ENCODE measurements at regions not wholly inside any gene's neighbourhood (a gene's known extent, or its start where the extent isn't known, plus 50 kb on each side); places are given as distances from the start of the nearest gene placed in this dataset.

DNA sequence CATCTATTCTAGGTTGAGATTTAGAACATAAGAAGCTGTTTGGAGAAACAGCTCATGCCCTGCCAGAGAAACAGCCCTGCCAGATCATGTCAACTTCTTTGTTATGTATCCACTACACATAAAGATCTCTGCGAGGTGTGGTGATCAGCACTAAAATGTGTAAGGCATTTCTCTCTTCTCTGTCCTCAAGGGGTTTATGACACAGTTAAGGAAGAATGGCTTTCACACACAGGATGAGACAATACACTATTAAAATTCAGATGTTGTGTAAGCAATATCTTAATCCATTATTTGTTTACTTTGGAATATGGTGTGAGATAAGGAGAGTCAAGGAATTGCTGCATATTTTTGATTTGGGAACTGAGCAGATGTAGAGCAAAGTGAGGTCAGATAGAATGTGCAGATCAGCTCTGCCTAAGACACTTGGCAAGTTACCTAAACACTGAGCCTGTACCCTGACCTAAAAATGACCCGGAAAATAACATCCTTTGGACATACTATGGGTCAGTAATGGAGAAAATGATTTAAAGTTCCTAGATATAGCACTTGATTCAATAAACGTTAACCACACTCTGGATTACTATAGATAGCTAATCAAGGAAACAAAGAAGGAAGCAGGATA lies 434.7 kb upstream of the PDZRN3 start:
- TF ChIP-seq REST (IDR thresholded peaks at IDR 0.05; ENCODE audit: low read depth): no peak
- TF ChIP-seq EGR1 (IDR thresholded peaks at IDR 0.05): no peak
- TF ChIP-seq EP300 (IDR thresholded peaks at IDR 0.05; ENCODE audit: borderline replicate concordance): no peak
- TF ChIP-seq, protein P1, sequence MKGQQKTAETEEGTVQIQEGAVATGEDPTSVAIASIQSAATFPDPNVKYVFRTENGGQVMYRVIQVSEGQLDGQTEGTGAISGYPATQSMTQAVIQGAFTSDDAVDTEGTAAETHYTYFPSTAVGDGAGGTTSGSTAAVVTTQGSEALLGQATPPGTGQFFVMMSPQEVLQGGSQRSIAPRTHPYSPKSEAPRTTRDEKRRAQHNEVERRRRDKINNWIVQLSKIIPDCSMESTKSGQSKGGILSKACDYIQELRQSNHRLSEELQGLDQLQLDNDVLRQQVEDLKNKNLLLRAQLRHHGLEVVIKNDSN (IDR thresholded peaks at IDR 0.05): no peak
- no peak for TF ChIP-seq FOXM1 (IDR thresholded peaks at IDR 0.05; ENCODE audit: borderline replicate concordance, low read depth)
- no peak for TF ChIP-seq CEBPB (IDR thresholded peaks at IDR 0.05)
- TF ChIP-seq CREB1 (IDR thresholded peaks at IDR 0.05; ENCODE audit: low read depth): no peak
- TF ChIP-seq RAD21 (IDR thresholded peaks at IDR 0.05; ENCODE audit: low read depth): no peak
- TF ChIP-seq TEAD4 (IDR thresholded peaks at IDR 0.05): no peak

GRCh38 chr3:74057169-74057568 lies 432.4 kb upstream of the PDZRN3 start:
- TF ChIP-seq, protein P1 (IDR thresholded peaks at IDR 0.05): no peak
- TF ChIP-seq YY1 (IDR thresholded peaks at IDR 0.05; ENCODE audit: low read depth) (no peak), TEAD4 (IDR thresholded peaks at IDR 0.05) (no peak), FOXM1 (IDR thresholded peaks at IDR 0.05; ENCODE audit: borderline replicate concordance, low read depth) (no peak), MAX (IDR thresholded peaks at IDR 0.05) (no peak), EP300 (IDR thresholded peaks at IDR 0.05; ENCODE audit: borderline replicate concordance) (no peak), REST (IDR thresholded peaks at IDR 0.05; ENCODE audit: low read depth) (no peak), CEBPB (IDR thresholded peaks at IDR 0.05) (no peak), TAF1 (IDR thresholded peaks at IDR 0.05; ENCODE audit: low read depth) (no peak), CREB1 (IDR thresholded peaks at IDR 0.05; ENCODE audit: low read depth) (no peak), ZBTB7A (IDR thresholded peaks at IDR 0.05; ENCODE audit: low read depth) (no peak), NFIC (IDR thresholded peaks at IDR 0.05) (no peak), RAD21 (IDR thresholded peaks at IDR 0.05; ENCODE audit: low read depth) (no peak), TCF12 (IDR thresholded peaks at IDR 0.05; ENCODE audit: low read depth) (no peak), EGR1 (IDR thresholded peaks at IDR 0.05) (no peak)

- TF ChIP-seq MAX (IDR thresholded peaks at IDR 0.05) (no peak), REST (IDR thresholded peaks at IDR 0.05; ENCODE audit: low read depth) (no peak), EP300 (IDR thresholded peaks at IDR 0.05; ENCODE audit: borderline replicate concordance) (no peak), EGR1 (IDR thresholded peaks at IDR 0.05) (no peak), RAD21 (IDR thresholded peaks at IDR 0.05; ENCODE audit: low read depth) (no peak), CREB1 (IDR thresholded peaks at IDR 0.05; ENCODE audit: low read depth) (no peak), TAF1 (IDR thresholded peaks at IDR 0.05; ENCODE audit: low read depth) (no peak), NFIC (IDR thresholded peaks at IDR 0.05) (no peak)
- TF ChIP-seq, protein P1 (IDR thresholded peaks at IDR 0.05): no peak
Observed at GRCh38 chr3:74055061-74055460, 430.3 kb upstream of the PDZRN3 start.

DNA sequence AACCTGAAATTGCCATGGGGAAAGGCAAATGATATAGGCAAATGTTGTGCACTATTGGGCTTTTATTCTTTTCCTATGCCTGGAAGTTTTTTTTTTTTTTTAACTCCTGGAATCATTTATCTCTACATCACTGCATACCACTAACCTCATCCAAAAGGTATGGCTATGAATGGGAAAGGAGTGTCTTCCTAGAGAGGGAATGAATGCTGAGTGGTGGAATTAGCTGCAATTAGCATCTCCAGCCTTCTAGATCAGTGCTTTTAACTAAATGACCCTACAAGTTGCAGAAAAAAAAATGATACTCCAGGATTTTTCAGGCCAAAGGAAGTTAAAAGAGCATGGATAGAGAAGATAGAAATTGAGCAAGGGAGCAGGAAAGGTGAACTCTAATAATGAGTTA lies 429.8 kb upstream of the PDZRN3 start:
- TF ChIP-seq REST (IDR thresholded peaks at IDR 0.05; ENCODE audit: low read depth): no peak
- no peak for TF ChIP-seq TAF1 (IDR thresholded peaks at IDR 0.05; ENCODE audit: low read depth)
- TF ChIP-seq YY1 (IDR thresholded peaks at IDR 0.05; ENCODE audit: low read depth): no peak
- no peak for TF ChIP-seq EP300 (IDR thresholded peaks at IDR 0.05; ENCODE audit: borderline replicate concordance)
- no peak for TF ChIP-seq NFIC (IDR thresholded peaks at IDR 0.05)
- TF ChIP-seq RAD21 (IDR thresholded peaks at IDR 0.05; ENCODE audit: low read depth): no peak
- TF ChIP-seq TCF12 (IDR thresholded peaks at IDR 0.05; ENCODE audit: low read depth): no peak
- no peak for TF ChIP-seq CREB1 (IDR thresholded peaks at IDR 0.05; ENCODE audit: low read depth)
- no peak for TF ChIP-seq MAX (IDR thresholded peaks at IDR 0.05)
- no peak for TF ChIP-seq TEAD4 (IDR thresholded peaks at IDR 0.05)
- TF ChIP-seq FOXM1 (IDR thresholded peaks at IDR 0.05; ENCODE audit: borderline replicate concordance, low read depth): no peak

Data from Ishikawa (cell line).